Right atrium auricular region (tissue), 2 donors: ENCODE measurements at regions not wholly inside any gene's neighbourhood (a gene's known extent, or its start where the extent isn't known, plus 50 kb on each side); places are given as distances from the start of the nearest gene placed in this dataset.

ENCODE experiments used
- DNase-seq: peaks from one replicate; pipeline ENCODE4 v3.0.0-alpha.2; 2019; ENCODE audit warnings: low spot score
- H3K27ac ChIP-seq, 2 donors: fragments of 200-600 bp; sonication (generic); 1 replicate in 1 of 2; 2 replicates in 1 of 2; pipeline ENCODE4 v1.5.1; 2016 to 2019
- H3K27me3 ChIP-seq, 2 donors: fragments of 200-600 bp; sonication (generic); one replicate each; pipeline versions ENCODE4 v1.5.1 to v1.6.0; 2017 to 2019
- H3K36me3 ChIP-seq: fragments of 200-600 bp; sonication (generic); one replicate; pipeline ENCODE4 v1.5.1; 2016
- H3K4me1 ChIP-seq, 2 donors: fragments of 200-600 bp; sonication (generic); one replicate each; pipeline versions ENCODE4 v1.5.1 to v1.6.0; 2017 to 2019
- H3K4me3 ChIP-seq, 2 donors: fragments of 200-600 bp; sonication (generic); 1 replicate in 1 of 2; 2 replicates in 1 of 2; pipeline ENCODE4 v1.5.1; 2017 to 2019; ENCODE audit warnings: mild to moderate bottlenecking in 1 of 2, moderate library complexity in 1 of 2
- H3K9me3 ChIP-seq, 2 donors: fragments of 200-600 bp; sonication (generic); one replicate each; pipeline ENCODE4 v1.5.1; 2019
- CTCF ChIP-seq, 2 donors: fragments of 200-600 bp; sonication (generic); IDR thresholded peaks; one replicate each; pipeline ENCODE4 v1.5.1; 2019; ENCODE audit warnings: antibody characterized with exemption in 2 of 2

GRCh38 chr6:142676027-142676443 lies 268.9 kb downstream of the HIVEP2 start:
- TF ChIP-seq CTCF (IDR thresholded peaks at IDR 0.05) = no peak
- no peaks in the 10 kb centered on the region for H3K36me3 ChIP-seq
- no peak for DNase-seq
- no peaks in the 10 kb centered on the region for H3K9me3 ChIP-seq
- H3K4me3 ChIP-seq = no peak overlapping the region
- peaks cover 0 to 4% of the 10 kb centered on the region in 2 donors for H3K4me1 ChIP-seq
- H3K27ac ChIP-seq = no peak overlapping the region
- no peaks in the 10 kb centered on the region for H3K27me3 ChIP-seq

GRCh38 chr6:142676647-142677192 lies 268.3 kb downstream of the HIVEP2 start:
- DNase-seq = no peak
- H3K4me1 ChIP-seq = peaks cover 0 to 4% of the 10 kb centered on the region in 2 donors
- H3K4me3 ChIP-seq = no peak overlapping the region
- H3K9me3 ChIP-seq = no peaks in the 10 kb centered on the region
- no peak for TF ChIP-seq CTCF (IDR thresholded peaks at IDR 0.05)
- no peaks in the 10 kb centered on the region for H3K36me3 ChIP-seq
- no peak overlapping the region for H3K27ac ChIP-seq
- no peaks in the 10 kb centered on the region for H3K27me3 ChIP-seq

- TF ChIP-seq CTCF (IDR thresholded peaks at IDR 0.05) = no peak
- Histone ChIP-seq H3K4me3 (no peak overlapping the region), H3K27ac (no peak overlapping the region), H3K27me3 (no peaks in the 10 kb centered on the region), H3K4me1 (peaks cover 0 to 4% of the 10 kb centered on the region in 2 donors), H3K36me3 (no peaks in the 10 kb centered on the region), H3K9me3 (no peaks in the 10 kb centered on the region)
- DNase-seq = no peak
These were observed 264.9 kb downstream of the HIVEP2 start for GRCh38 chr6:142679907-142680700.

- H3K4me1 ChIP-seq = peaks cover 0 to 4% of the 10 kb centered on the region in 2 donors
- H3K36me3 ChIP-seq = no peaks in the 10 kb centered on the region
- no peak for DNase-seq
- no peaks in the 10 kb centered on the region for H3K27me3 ChIP-seq
- TF ChIP-seq CTCF (IDR thresholded peaks at IDR 0.05) = no peak
- H3K9me3 ChIP-seq = no peaks in the 10 kb centered on the region
- H3K4me3 ChIP-seq = no peak overlapping the region
- H3K27ac ChIP-seq = no peak overlapping the region
These were observed 263.9 kb downstream of the HIVEP2 start for GRCh38 chr6:142681099-142681498.

- Histone ChIP-seq H3K36me3 (no peaks in the 10 kb centered on the region), H3K27ac (no peak overlapping the region), H3K4me3 (no peak overlapping the region), H3K4me1 (peaks cover 0 to 4% of the 10 kb centered on the region in 2 donors), H3K27me3 (no peaks in the 10 kb centered on the region), H3K9me3 (no peaks in the 10 kb centered on the region)
- DNase-seq = no peak
- TF ChIP-seq CTCF (IDR thresholded peaks at IDR 0.05) = no peak
These were observed 262.0 kb downstream of the HIVEP2 start for GRCh38 chr6:142682985-142683384.
